ENCODE measurements at regions not wholly inside any gene's neighbourhood (a gene's known extent, or its start where the extent isn't known, plus 50 kb on each side); places are given as distances from the start of the nearest gene placed in this dataset.

- no TSS peak for BruUV-seq (replicated peaks)
- Histone ChIP-seq H2AFZ (ENCODE audit: low read length) (no peak overlapping the region), H3K4me3 (replicated peaks in 1 of 3; ENCODE audit: insufficient read depth in 1 of 3, low read depth in 2 of 3, low read length in 3 of 3) (no peak overlapping the region), H3K79me2 (ENCODE audit: insufficient read depth, low read length) (no peaks in the 10 kb centered on the region), H3K4me1 (ENCODE audit: insufficient read depth, low read length) (no peaks in the 10 kb centered on the region), H3K27ac (ENCODE audit: extremely low read length, insufficient read depth, low read length) (no peak overlapping the region), H3K36me3 (replicated peaks in 1 of 2; ENCODE audit: control insufficient read depth in 1 of 2, insufficient read depth in 2 of 2, low read length in 2 of 2) (no peaks in the 10 kb centered on the region), H3K27me3 (ENCODE audit: control insufficient read depth in 1 of 2, insufficient read depth in 2 of 2, low read length in 2 of 2) (no peaks in the 10 kb centered on the region; a peak in 1 of 5 replicates), H3K4me2 (ENCODE audit: low read depth, low read length) (no peak overlapping the region), H4K20me1 (ENCODE audit: insufficient read depth, low read length) (no peaks in the 10 kb centered on the region), H3K9me3 (ENCODE audit: low read length) (no peaks in the 10 kb centered on the region), H3K9ac (ENCODE audit: insufficient read depth, low read depth, low read length) (no peak overlapping the region)
- FAIRE-seq, result no peak
- DNase-seq (ENCODE audit: low spot score), result no peak
- WGBS (ENCODE audit: low lambda C conversion rate), result 33% methylated on average over 1 of the region's 2 CpGs
- ATAC-seq, result no peak
- CTCF ChIA-PET (ENCODE audit: low intra/inter-chr PET ratio, low total read pairs), result no interaction called here
- in situ Hi-C loops (cut with HindIII; ENCODE audit: extremely low pct_ligation_motif_present, low pct_unique_long_range_greater_than_20kb), result no loop called here
- intact Hi-C loops (cut with micrococcal nuclease; ENCODE audit: unreplicated experiment), result no loop called here
- POLR2A ChIA-PET, result no interaction called here
- no peak for TF ChIP-seq ZNF263 (CRISPR knock-in tag; IDR thresholded peaks at IDR 0.05)
- no peak for TF ChIP-seq SOX13 (IDR thresholded peaks at IDR 0.05)
- no peak for TF ChIP-seq SOX13 (CRISPR knock-in tag; conservative IDR thresholded peaks at IDR 0.05 in 1 of 2, IDR thresholded peaks at IDR 0.05 in 1 of 2)
- no peak for TF ChIP-seq SKIL (CRISPR knock-in tag; IDR thresholded peaks at IDR 0.05; ENCODE audit: borderline replicate concordance)
- no peak for TF ChIP-seq ZNF367 (CRISPR knock-in tag; IDR thresholded peaks at IDR 0.05; ENCODE audit: borderline replicate concordance)
- TF ChIP-seq AHR (CRISPR knock-in tag; IDR thresholded peaks at IDR 0.05), result no peak
- TF ChIP-seq KAT8 (CRISPR knock-in tag; IDR thresholded peaks at IDR 0.05), result no peak
- no peak for TF ChIP-seq NR2F1 (CRISPR knock-in tag; IDR thresholded peaks at IDR 0.05)
- no peak for TF ChIP-seq CEBPZ (IDR thresholded peaks at IDR 0.05; ENCODE audit: low read length)
- no peak for TF ChIP-seq FOXO1 (CRISPR knock-in tag; IDR thresholded peaks at IDR 0.05)
- no peak for TF ChIP-seq HMG20B (CRISPR knock-in tag; conservative IDR thresholded peaks at IDR 0.05)
- TF ChIP-seq ZKSCAN5 (CRISPR knock-in tag; IDR thresholded peaks at IDR 0.05), result no peak
- TF ChIP-seq GTF2F1 (IDR thresholded peaks at IDR 0.05; ENCODE audit: low read length), result no peak
- TF ChIP-seq ZEB1 (IDR thresholded peaks at IDR 0.05; ENCODE audit: insufficient replicate concordance, low read depth), result no peak
- TF ChIP-seq TMF1 (CRISPR knock-in tag; IDR thresholded peaks at IDR 0.05; ENCODE audit: low read depth), result no peak
- TF ChIP-seq, protein P1, sequence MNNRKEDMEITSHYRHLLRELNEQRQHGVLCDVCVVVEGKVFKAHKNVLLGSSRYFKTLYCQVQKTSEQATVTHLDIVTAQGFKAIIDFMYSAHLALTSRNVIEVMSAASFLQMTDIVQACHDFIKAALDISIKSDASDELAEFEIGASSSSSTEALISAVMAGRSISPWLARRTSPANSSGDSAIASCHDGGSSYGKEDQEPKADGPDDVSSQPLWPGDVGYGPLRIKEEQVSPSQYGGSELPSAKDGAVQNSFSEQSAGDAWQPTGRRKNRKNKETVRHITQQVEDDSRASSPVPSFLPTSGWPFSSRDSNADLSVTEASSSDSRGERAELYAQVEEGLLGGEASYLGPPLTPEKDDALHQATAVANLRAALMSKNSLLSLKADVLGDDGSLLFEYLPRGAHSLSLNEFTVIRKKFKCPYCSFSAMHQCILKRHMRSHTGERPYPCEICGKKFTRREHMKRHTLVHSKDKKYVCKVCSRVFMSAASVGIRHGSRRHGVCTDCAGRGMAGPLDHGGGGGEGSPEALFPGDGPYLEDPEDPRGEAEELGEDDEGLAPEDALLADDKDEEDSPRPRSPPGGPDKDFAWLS (CRISPR knock-in tag; IDR thresholded peaks at IDR 0.05; ENCODE audit: borderline replicate concordance), result no peak
- no peak for TF ChIP-seq ZNF136 (CRISPR knock-in tag; IDR thresholded peaks at IDR 0.05; ENCODE audit: low read depth)
- no peak for TF ChIP-seq RFXAP (CRISPR knock-in tag; IDR thresholded peaks at IDR 0.05; ENCODE audit: borderline replicate concordance)
- TF ChIP-seq MAFG (CRISPR knock-in tag; IDR thresholded peaks at IDR 0.05), result no peak
- no peak for TF ChIP-seq ZZZ3 (CRISPR knock-in tag; IDR thresholded peaks at IDR 0.05; ENCODE audit: borderline replicate concordance)
Measured at GRCh38 chr13:74620711-74621110, 486.5 kb upstream of the KLF12 start.
